ENCODE measurements at regions not wholly inside any gene's neighbourhood (a gene's known extent, or its start where the extent isn't known, plus 50 kb on each side); places are given as distances from the start of the nearest gene placed in this dataset.

DNA sequence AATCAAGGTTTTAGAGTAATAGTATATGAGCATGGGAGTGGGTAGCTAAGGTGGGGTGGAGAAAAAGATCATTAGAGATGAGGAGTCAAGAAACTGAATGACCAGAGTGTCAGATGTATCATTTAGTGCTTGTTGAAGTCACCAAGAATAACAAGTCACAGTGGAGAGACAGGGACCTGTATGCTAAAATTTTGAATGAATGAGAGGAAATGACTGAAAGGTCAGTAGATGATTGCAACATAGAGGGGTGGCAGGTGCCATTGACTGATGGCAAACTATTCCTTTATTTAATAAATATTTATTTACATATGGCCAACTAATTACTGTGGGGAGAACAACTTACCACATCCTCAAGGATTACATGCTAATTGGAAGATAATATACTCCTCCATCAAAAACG is 75.0 kb upstream of the ANKRD28 start:
- TF ChIP-seq, protein P1, sequence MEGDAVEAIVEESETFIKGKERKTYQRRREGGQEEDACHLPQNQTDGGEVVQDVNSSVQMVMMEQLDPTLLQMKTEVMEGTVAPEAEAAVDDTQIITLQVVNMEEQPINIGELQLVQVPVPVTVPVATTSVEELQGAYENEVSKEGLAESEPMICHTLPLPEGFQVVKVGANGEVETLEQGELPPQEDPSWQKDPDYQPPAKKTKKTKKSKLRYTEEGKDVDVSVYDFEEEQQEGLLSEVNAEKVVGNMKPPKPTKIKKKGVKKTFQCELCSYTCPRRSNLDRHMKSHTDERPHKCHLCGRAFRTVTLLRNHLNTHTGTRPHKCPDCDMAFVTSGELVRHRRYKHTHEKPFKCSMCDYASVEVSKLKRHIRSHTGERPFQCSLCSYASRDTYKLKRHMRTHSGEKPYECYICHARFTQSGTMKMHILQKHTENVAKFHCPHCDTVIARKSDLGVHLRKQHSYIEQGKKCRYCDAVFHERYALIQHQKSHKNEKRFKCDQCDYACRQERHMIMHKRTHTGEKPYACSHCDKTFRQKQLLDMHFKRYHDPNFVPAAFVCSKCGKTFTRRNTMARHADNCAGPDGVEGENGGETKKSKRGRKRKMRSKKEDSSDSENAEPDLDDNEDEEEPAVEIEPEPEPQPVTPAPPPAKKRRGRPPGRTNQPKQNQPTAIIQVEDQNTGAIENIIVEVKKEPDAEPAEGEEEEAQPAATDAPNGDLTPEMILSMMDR (IDR thresholded peaks at IDR 0.05) = no peak
- TF ChIP-seq ZFX (IDR thresholded peaks at IDR 0.05; ENCODE audit: borderline replicate concordance) = no peak

All from 22Rv1 (cell line).